Lower lobe of right lung (tissue), 2 donors: ENCODE measurements at regions not wholly inside any gene's neighbourhood (a gene's known extent, or its start where the extent isn't known, plus 50 kb on each side); places are given as distances from the start of the nearest gene placed in this dataset.
A peak's percentile ranks its signal among the peaks of the same experiment; 100 is the strongest.

ENCODE experiments used
- ATAC-seq, 2 donors: fragments of 200-7000 bp; cut with Tn5 transposase; one replicate each; pipeline ENCODE4 v1.9.1; 2020 to 2022; ENCODE audit warnings: mild to moderate bottlenecking in 2 of 2, moderate library complexity in 2 of 2
- DNase-seq: peaks from one replicate; pipeline ENCODE4 v3.0.0-alpha.2; 2020
- H3K27ac ChIP-seq: fragments of 200-600 bp; one replicate; pipeline ENCODE4 v1.8.0; 2022
- H3K27me3 ChIP-seq: fragments of 200-600 bp; one replicate; pipeline ENCODE4 v1.8.0; 2022; ENCODE audit warnings: low read depth
- H3K36me3 ChIP-seq: fragments of 200-600 bp; one replicate; pipeline ENCODE4 v1.8.0; 2022; ENCODE audit warnings: mild to moderate bottlenecking
- H3K4me1 ChIP-seq: fragments of 200-600 bp; one replicate; pipeline ENCODE4 v1.8.0; 2022
- H3K4me3 ChIP-seq: fragments of 200-600 bp; one replicate; pipeline ENCODE4 v1.8.0; 2022; ENCODE audit warnings: mild to moderate bottlenecking
- H3K9me3 ChIP-seq: fragments of 200-600 bp; one replicate; pipeline ENCODE4 v1.8.0; 2022
- intact Hi-C: fragments of 100-400 bp; cut with DNase I; formaldehyde crosslinking; loops from one replicate; pipeline ENCODE4 v1.11.0; 2022
- TF ChIP-seq, protein P1 (sequence below): fragments of 200-600 bp; IDR thresholded peaks from one replicate; pipeline ENCODE4 v1.8.0; 2022; ENCODE audit warnings: antibody characterized with exemption, mild to moderate bottlenecking
- donor health status: DM: no; HTN: yes; CAD: no; lungs with severe emphysema.

- Histone ChIP-seq H3K4me1 (peaks cover 5% of the 10 kb centered on the region), H3K27ac (no peak overlapping the region), H3K27me3 (peaks cover 38% of the 10 kb centered on the region), H3K9me3 (no peaks in the 10 kb centered on the region), H3K4me3 (no peak overlapping the region), H3K36me3 (no peaks in the 10 kb centered on the region)
- TF ChIP-seq, protein P1, sequence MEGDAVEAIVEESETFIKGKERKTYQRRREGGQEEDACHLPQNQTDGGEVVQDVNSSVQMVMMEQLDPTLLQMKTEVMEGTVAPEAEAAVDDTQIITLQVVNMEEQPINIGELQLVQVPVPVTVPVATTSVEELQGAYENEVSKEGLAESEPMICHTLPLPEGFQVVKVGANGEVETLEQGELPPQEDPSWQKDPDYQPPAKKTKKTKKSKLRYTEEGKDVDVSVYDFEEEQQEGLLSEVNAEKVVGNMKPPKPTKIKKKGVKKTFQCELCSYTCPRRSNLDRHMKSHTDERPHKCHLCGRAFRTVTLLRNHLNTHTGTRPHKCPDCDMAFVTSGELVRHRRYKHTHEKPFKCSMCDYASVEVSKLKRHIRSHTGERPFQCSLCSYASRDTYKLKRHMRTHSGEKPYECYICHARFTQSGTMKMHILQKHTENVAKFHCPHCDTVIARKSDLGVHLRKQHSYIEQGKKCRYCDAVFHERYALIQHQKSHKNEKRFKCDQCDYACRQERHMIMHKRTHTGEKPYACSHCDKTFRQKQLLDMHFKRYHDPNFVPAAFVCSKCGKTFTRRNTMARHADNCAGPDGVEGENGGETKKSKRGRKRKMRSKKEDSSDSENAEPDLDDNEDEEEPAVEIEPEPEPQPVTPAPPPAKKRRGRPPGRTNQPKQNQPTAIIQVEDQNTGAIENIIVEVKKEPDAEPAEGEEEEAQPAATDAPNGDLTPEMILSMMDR = no peak
- no peak for DNase-seq
- intact Hi-C loops = no loop called here
- ATAC-seq = no peak
These were observed 1339.5 kb downstream of the BRD1 start for GRCh38 chr22:48488149-48488551.

GRCh38 chr22:48486558-48486957 lies 1341.1 kb downstream of the BRD1 start:
- Histone ChIP-seq H3K4me1 (peaks cover 5% of the 10 kb centered on the region), H3K27ac (no peak overlapping the region), H3K4me3 (no peak overlapping the region), H3K27me3 (peaks cover 35% of the 10 kb centered on the region), H3K36me3 (no peaks in the 10 kb centered on the region), H3K9me3 (no peaks in the 10 kb centered on the region)
- intact Hi-C loops = no loop called here
- ATAC-seq = no peak
- TF ChIP-seq, protein P1 = no peak
- DNase-seq = no peak

GRCh38 chr22:48486134-48486532 lies 1341.5 kb downstream of the BRD1 start:
- Histone ChIP-seq H3K36me3 (no peaks in the 10 kb centered on the region), H3K4me3 (no peak overlapping the region), H3K27me3 (peaks cover 31% of the 10 kb centered on the region), H3K4me1 (peaks cover 5% of the 10 kb centered on the region), H3K9me3 (no peaks in the 10 kb centered on the region), H3K27ac (no peak overlapping the region)
- ATAC-seq (no peak), DNase-seq (no peak)
- TF ChIP-seq, protein P1 = no peak
- intact Hi-C loops = no loop called here

DNA sequence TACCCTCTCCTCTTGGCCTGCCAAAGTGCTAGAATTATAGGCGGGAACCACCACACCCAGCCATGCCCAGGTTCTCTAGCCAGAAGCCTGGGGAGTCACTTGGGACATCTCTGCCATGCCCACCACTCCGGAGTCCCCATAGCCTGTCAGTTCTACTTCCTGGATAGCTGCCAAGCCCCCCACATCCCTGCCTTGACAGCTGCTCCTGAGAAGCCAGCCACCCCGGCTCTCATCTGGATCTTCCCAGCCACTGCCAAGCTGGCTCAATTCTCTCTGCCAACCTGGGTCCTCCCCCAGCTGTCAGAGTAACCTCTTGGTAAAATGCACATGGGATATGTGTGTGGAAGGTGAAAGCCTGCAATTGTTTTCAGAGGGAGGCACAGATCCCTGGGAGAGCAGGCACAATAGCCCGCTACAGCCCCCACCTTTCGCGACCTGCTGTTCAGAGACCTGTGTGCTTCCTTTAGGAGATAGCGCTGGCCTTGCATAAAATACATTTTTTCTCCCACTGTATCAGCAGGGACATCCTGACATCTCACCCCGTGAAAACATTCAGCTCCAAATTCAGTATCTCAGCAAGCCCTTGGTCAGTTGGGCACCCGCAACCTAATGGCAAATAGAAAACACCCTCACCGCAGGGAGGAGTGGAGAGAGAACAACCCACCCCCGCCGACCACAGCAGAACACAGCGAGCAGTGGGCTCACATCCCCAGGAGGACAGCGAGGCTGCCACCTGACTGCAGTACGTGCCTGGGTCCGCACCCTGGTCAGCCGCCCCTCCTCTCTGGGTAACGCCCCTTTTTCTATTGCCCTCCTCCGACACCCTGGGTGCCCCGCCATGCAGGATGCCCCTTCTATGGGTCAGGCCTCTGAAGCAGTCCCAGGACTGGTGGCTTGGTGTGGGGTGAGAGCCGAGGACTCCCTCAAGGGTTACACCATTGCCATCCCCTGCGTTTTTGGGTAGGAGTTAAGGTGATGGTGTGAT lies 1342.2 kb downstream of the BRD1 start:
- Histone ChIP-seq H3K4me3 (no peak overlapping the region), H3K36me3 (no peaks in the 10 kb centered on the region), H3K9me3 (no peaks in the 10 kb centered on the region), H3K4me1 (peaks cover under 1% of the 10 kb centered on the region), H3K27ac (no peak overlapping the region), H3K27me3 (peaks cover 24% of the 10 kb centered on the region)
- intact Hi-C loops = no loop called here
- TF ChIP-seq, protein P1 = no peak
- ATAC-seq (no peak), DNase-seq (no peak)

- H3K9me3 ChIP-seq = no peaks in the 10 kb centered on the region
- no peaks in the 10 kb centered on the region for H3K4me1 ChIP-seq
- no peaks in the 10 kb centered on the region for H3K36me3 ChIP-seq
- H3K27ac ChIP-seq = no peak overlapping the region
- peaks cover 12% of the 10 kb centered on the region for H3K27me3 ChIP-seq
- intact Hi-C loops = no loop called here
- TF ChIP-seq, protein P1 = no peak
- no peak overlapping the region for H3K4me3 ChIP-seq
- DNase-seq (peak; percentile 10), ATAC-seq (no peak)
These were observed 1343.7 kb downstream of the BRD1 start for GRCh38 chr22:48483764-48484528.
